Liver (tissue), 8 donors: ENCODE measurements at regions not wholly inside any gene's neighbourhood (a gene's known extent, or its start where the extent isn't known, plus 50 kb on each side); places are given as distances from the start of the nearest gene placed in this dataset.

Source experiments
- DNase-seq: peaks from one replicate; pipeline ENCODE4 v3.0.0-alpha.2; 2017; ENCODE audit warnings: low spot score
- H3K27ac ChIP-seq, 2 donors: one replicate each; pipeline ENCODE4 v1.7.0; 2013; ENCODE audit warnings: inconsistent platforms in 2 of 2, low read length in 2 of 2, control low read depth in 1 of 2, low read depth in 1 of 2, mild to moderate bottlenecking in 1 of 2
- H3K27me3 ChIP-seq, 4 donors: one replicate each; pipeline versions ENCODE4 v1.6.1 to v1.7.0; 2013; ENCODE audit warnings: low read length in 3 of 4, inconsistent platforms in 1 of 4, mild to moderate bottlenecking in 1 of 4, moderate library complexity in 1 of 4; ENCODE audit not compliant: control insufficient read depth in 4 of 4, insufficient read depth in 4 of 4
- H3K36me3 ChIP-seq, 4 donors: one replicate each; pipeline versions ENCODE4 v1.6.1 to v1.7.0; 2013; ENCODE audit warnings: low read length in 3 of 4, mild to moderate bottlenecking in 3 of 4, low read depth in 1 of 4, moderate library complexity in 1 of 4; ENCODE audit not compliant: control insufficient read depth in 4 of 4, insufficient read depth in 3 of 4
- H3K4me1 ChIP-seq, 4 donors: one replicate each; pipeline versions ENCODE4 v1.6.1 to v1.7.0; 2013; ENCODE audit warnings: low read length in 3 of 4, mild to moderate bottlenecking in 3 of 4, moderate library complexity in 1 of 4; ENCODE audit not compliant: control insufficient read depth in 4 of 4, insufficient read depth in 4 of 4
- H3K4me3 ChIP-seq, 3 donors: one replicate each; pipeline versions ENCODE4 v1.6.1 to v1.7.0; 2013; ENCODE audit warnings: low read length in 3 of 3, control low read depth in 1 of 3, low read depth in 1 of 3, mild to moderate bottlenecking in 1 of 3
- H3K9ac ChIP-seq, 2 donors: one replicate each; pipeline ENCODE4 v1.7.0; 2013; ENCODE audit warnings: low read length in 2 of 2, mild to moderate bottlenecking in 2 of 2, moderate library complexity in 2 of 2, control low read depth in 1 of 2, low read depth in 1 of 2
- H3K9me3 ChIP-seq, 4 donors: one replicate each; pipeline versions ENCODE4 v1.6.1 to v1.7.0; 2013; ENCODE audit warnings: low read length in 3 of 4; ENCODE audit not compliant: control insufficient read depth in 4 of 4
- EGR1 ChIP-seq, 2 donors: IDR thresholded peaks; 2 replicates each; pipeline ENCODE4 v1.6.1; 2016 to 2018; ENCODE audit warnings: antibody characterized with exemption in 2 of 2, low read depth in 2 of 2
- FOXA1 ChIP-seq: IDR thresholded peaks from 2 replicates; pipeline ENCODE4 v1.6.1; 2016; ENCODE audit warnings: antibody characterized with exemption
- FOXA2 ChIP-seq: IDR thresholded peaks from 2 replicates; pipeline ENCODE4 v1.6.1; 2016; ENCODE audit warnings: antibody characterized with exemption
- GABPA ChIP-seq, 2 donors: IDR thresholded peaks in 1 of 2; conservative IDR thresholded peaks in 1 of 2; 2 replicates each; pipeline ENCODE4 v1.6.1; 2016; ENCODE audit warnings: antibody characterized with exemption in 2 of 2, mild to moderate bottlenecking in 1 of 2, moderate library complexity in 1 of 2
- HNF4A ChIP-seq, 2 donors: conservative IDR thresholded peaks; 2 replicates each; pipeline ENCODE4 v1.6.1; 2016; ENCODE audit warnings: antibody characterized with exemption in 2 of 2, mild to moderate bottlenecking in 2 of 2
- HNF4G ChIP-seq: IDR thresholded peaks from 2 replicates; pipeline ENCODE4 v1.6.1; 2016; ENCODE audit warnings: antibody characterized with exemption
- JUND ChIP-seq, 2 donors: IDR thresholded peaks; 2 replicates each; pipeline ENCODE4 v1.6.1; 2016; ENCODE audit warnings: antibody characterized with exemption in 2 of 2
- NR2F2 ChIP-seq: IDR thresholded peaks from 2 replicates; pipeline ENCODE4 v1.6.1; 2016; ENCODE audit warnings: antibody characterized with exemption
- RAD21 ChIP-seq, 2 donors: IDR thresholded peaks; 2 replicates each; pipeline ENCODE4 v1.6.1; 2016; ENCODE audit warnings: antibody characterized with exemption in 2 of 2, mild to moderate bottlenecking in 2 of 2
- RXRA ChIP-seq, 2 donors: IDR thresholded peaks; 2 replicates each; pipeline ENCODE4 v1.6.1; 2017 to 2018; ENCODE audit warnings: antibody characterized with exemption in 2 of 2, mild to moderate bottlenecking in 1 of 2
- SP1 ChIP-seq: IDR thresholded peaks from 2 replicates; pipeline ENCODE4 v1.6.1; 2018; ENCODE audit warnings: antibody characterized with exemption, mild to moderate bottlenecking
- TAF1 ChIP-seq: conservative IDR thresholded peaks from 2 replicates; pipeline ENCODE4 v1.6.1; 2016; ENCODE audit warnings: antibody characterized with exemption, mild to moderate bottlenecking
- YY1 ChIP-seq: IDR thresholded peaks from 2 replicates; pipeline ENCODE4 v1.6.1; 2016; ENCODE audit warnings: antibody characterized with exemption, mild to moderate bottlenecking
- WGBS: extraction: QIAGEN DNeasy Blood & Tissue Kit; methylation state at CpG from one replicate; pipeline ENCODE4 v1.1.7; 2013; 5-methylcytosine and 5-hydroxymethylcytosine counted together
- TF ChIP-seq, protein P1 (sequence below): fragments of 150-350 bp; IDR thresholded peaks from 2 replicates; pipeline ENCODE4 v1.5.1; 2017; ENCODE audit warnings: improper control_type of control experiment, low read depth, low read length; ENCODE audit not compliant: missing input control
- TF ChIP-seq, protein P2 (sequence below): IDR thresholded peaks from 2 replicates; pipeline ENCODE4 v1.6.1; 2016; ENCODE audit warnings: antibody characterized with exemption
- donor health status: healthy.
- donor health status: healthy.
- donor health status: healthy.
- donor health status: healthy.
- donor health status: healthy.

DNA sequence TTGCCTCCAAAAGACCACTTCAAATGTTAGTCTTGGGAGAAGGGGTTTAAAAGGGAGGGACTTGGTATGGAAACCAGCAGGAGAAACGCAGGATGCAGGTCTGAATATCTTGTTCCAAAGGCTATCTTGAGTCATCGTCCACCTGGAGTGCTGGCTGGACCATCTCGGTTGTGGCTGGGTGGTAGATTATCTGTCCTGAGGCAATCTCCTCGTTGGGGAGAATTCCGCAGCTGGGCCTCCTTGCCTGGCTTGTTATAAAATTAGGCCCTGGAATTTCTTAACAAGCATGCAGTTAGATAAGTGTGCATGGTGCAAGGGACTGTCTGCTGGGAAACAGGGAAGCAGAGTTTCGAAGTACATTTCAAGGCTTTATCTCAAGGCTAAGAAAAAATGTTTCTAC lies 2045.7 kb upstream of the TENM3 start:
- no peak overlapping the region for H3K27ac ChIP-seq
- H3K9me3 ChIP-seq = no peaks in the 10 kb centered on the region
- WGBS = 42% methylated on average over 6 of the region's 6 CpGs
- no peak overlapping the region for H3K9ac ChIP-seq
- H3K36me3 ChIP-seq = no peaks in the 10 kb centered on the region
- no peak overlapping the region for H3K4me3 ChIP-seq
- no peak for TF ChIP-seq EGR1 (IDR thresholded peaks at IDR 0.05; ENCODE audit: low read depth in 2 of 2)
- TF ChIP-seq YY1 = no peak
- no peak for TF ChIP-seq HNF4G
- TF ChIP-seq, protein P1, sequence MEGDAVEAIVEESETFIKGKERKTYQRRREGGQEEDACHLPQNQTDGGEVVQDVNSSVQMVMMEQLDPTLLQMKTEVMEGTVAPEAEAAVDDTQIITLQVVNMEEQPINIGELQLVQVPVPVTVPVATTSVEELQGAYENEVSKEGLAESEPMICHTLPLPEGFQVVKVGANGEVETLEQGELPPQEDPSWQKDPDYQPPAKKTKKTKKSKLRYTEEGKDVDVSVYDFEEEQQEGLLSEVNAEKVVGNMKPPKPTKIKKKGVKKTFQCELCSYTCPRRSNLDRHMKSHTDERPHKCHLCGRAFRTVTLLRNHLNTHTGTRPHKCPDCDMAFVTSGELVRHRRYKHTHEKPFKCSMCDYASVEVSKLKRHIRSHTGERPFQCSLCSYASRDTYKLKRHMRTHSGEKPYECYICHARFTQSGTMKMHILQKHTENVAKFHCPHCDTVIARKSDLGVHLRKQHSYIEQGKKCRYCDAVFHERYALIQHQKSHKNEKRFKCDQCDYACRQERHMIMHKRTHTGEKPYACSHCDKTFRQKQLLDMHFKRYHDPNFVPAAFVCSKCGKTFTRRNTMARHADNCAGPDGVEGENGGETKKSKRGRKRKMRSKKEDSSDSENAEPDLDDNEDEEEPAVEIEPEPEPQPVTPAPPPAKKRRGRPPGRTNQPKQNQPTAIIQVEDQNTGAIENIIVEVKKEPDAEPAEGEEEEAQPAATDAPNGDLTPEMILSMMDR = no peak
- no peak for TF ChIP-seq GABPA (IDR thresholded peaks at IDR 0.05 in 1 of 2, conservative IDR thresholded peaks at IDR 0.05 in 1 of 2)
- no peak for TF ChIP-seq RXRA (IDR thresholded peaks at IDR 0.05)
- TF ChIP-seq TAF1 = no peak
- no peak for TF ChIP-seq NR2F2
- TF ChIP-seq SP1 = no peak
- no peak for TF ChIP-seq JUND (IDR thresholded peaks at IDR 0.05)
- TF ChIP-seq RAD21 (IDR thresholded peaks at IDR 0.05) = no peak
- H3K4me1 ChIP-seq = no peaks in the 10 kb centered on the region
- no peaks in the 10 kb centered on the region for H3K27me3 ChIP-seq
- no peak for DNase-seq

DNA sequence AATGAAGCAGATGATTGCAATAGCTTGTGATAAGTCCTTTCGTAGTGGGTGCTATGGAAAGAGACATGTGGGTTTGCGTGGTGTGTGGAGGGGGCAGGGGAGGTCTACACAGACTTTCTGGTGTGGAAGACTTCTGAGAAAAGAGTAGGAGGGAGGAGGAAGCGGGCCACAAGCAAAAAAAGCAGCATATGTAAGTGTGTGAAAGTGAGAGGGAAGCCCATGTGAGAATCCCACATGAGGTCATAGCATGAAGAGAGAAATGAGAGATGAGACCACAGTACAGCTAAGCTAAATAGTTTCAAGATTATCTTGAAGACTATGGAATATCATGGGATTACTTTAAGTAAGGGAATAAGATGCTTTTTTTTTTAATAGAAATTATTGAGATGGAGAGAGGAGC lies 2039.9 kb upstream of the TENM3 start:
- DNase-seq = no peak
- TF ChIP-seq HNF4A (conservative IDR thresholded peaks at IDR 0.05) = no peak
- no peak for TF ChIP-seq TAF1
- no peak for TF ChIP-seq NR2F2
- TF ChIP-seq SP1 = no peak
- 74% methylated on average over 3 of the region's 3 CpGs for WGBS

DNA sequence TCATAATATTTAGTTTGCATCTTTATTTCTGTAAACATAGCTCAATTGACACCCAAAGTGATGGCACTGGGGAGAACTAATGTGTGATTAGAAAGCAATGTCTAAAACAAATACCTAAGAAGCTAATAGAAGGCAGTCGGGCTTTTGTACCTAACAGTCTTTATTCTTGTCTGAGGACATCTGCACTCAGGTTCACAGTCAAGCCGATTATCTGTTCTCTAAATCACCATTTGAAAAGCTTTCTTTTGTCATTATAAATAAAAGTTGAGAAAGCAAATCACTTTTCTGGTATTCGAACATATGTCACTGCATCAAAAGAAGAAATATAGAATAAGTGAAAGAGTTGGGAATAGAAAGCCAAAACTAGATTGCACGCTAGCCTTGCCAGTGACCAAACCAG lies 2037.9 kb upstream of the TENM3 start:
- DNase-seq = no peak
- Histone ChIP-seq H3K4me3 (no peak overlapping the region), H3K9me3 (no peaks in the 10 kb centered on the region), H3K9ac (no peak overlapping the region), H3K27me3 (no peaks in the 10 kb centered on the region), H3K36me3 (no peaks in the 10 kb centered on the region), H3K27ac (no peak overlapping the region), H3K4me1 (no peaks in the 10 kb centered on the region)
- WGBS = 76% methylated on average over 4 of the region's 4 CpGs
- TF ChIP-seq SP1 (no peak), FOXA2 (no peak), RXRA (IDR thresholded peaks at IDR 0.05) (no peak), NR2F2 (no peak), RAD21 (IDR thresholded peaks at IDR 0.05) (no peak), HNF4A (conservative IDR thresholded peaks at IDR 0.05) (no peak), HNF4G (no peak), FOXA1 (no peak)
- TF ChIP-seq, protein P1 = no peak
- TF ChIP-seq, protein P2, sequence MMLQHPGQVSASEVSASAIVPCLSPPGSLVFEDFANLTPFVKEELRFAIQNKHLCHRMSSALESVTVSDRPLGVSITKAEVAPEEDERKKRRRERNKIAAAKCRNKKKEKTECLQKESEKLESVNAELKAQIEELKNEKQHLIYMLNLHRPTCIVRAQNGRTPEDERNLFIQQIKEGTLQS = no peak

More for the DNA sequence above, 2039.9 kb upstream of the TENM3 start:
- Histone ChIP-seq H3K27me3 (no peaks in the 10 kb centered on the region), H3K4me3 (no peak overlapping the region), H3K36me3 (no peaks in the 10 kb centered on the region), H3K9ac (no peak overlapping the region), H3K4me1 (no peaks in the 10 kb centered on the region), H3K9me3 (no peaks in the 10 kb centered on the region), H3K27ac (no peak overlapping the region)
